GM18508 (cell line): ENCODE measurements at regions not wholly inside any gene's neighbourhood (a gene's known extent, or its start where the extent isn't known, plus 50 kb on each side); places are given as distances from the start of the nearest gene placed in this dataset.

ENCODE experiments used
- ATAC-seq: cut with Tn5 transposase; IDR thresholded peaks from one replicate; pipeline ENCODE4 v1.9.1; 2021; ENCODE audit warnings: moderate number of reproducible peaks; ENCODE audit not compliant: insufficient read depth, unreplicated experiment

- no peak for ATAC-seq
Measured at GRCh38 chr1:38559446-38560165, 300.0 kb downstream of the RRAGC start.

- no peak for ATAC-seq
Measured at GRCh38 chr1:38558500-38559445, 300.8 kb downstream of the RRAGC start.

GRCh38 chr1:38558055-38558454, 301.5 kb downstream of the RRAGC start:
- no peak for ATAC-seq

- no peak for ATAC-seq
Measured at GRCh38 chr1:38555594-38555993, 304.0 kb downstream of the RRAGC start.

- no peak for ATAC-seq
Measured at GRCh38 chr1:38555130-38555529, 304.4 kb downstream of the RRAGC start.

GRCh38 chr1:38551318-38552307, 308.0 kb downstream of the RRAGC start:
- no peak for ATAC-seq

GRCh38 chr1:38549191-38549590, 310.4 kb downstream of the RRAGC start:
- no peak for ATAC-seq

- no peak for ATAC-seq
Measured at GRCh38 chr1:38547321-38547720, 312.3 kb downstream of the RRAGC start.

- no peak for ATAC-seq
Measured at GRCh38 chr1:38546636-38547035, 312.9 kb downstream of the RRAGC start.

GRCh38 chr1:38541223-38541622, 318.3 kb downstream of the RRAGC start:
- no peak for ATAC-seq

GRCh38 chr1:38539931-38540330, 319.6 kb downstream of the RRAGC start:
- no peak for ATAC-seq

- ATAC-seq = no peak
Measured at GRCh38 chr1:38538834-38539233, 320.7 kb downstream of the RRAGC start.

GRCh38 chr1:38536089-38536488, 323.5 kb downstream of the RRAGC start:
- no peak for ATAC-seq

GRCh38 chr1:38534473-38534823, 325.1 kb downstream of the RRAGC start:
- ATAC-seq = no peak

- ATAC-seq = no peak
Measured at GRCh38 chr1:38533772-38534472, 325.6 kb downstream of the RRAGC start.

GRCh38 chr1:38530957-38531356, 328.6 kb downstream of the RRAGC start:
- no peak for ATAC-seq

GRCh38 chr1:38529946-38530345, 329.6 kb downstream of the RRAGC start:
- no peak for ATAC-seq

GRCh38 chr1:38529391-38529790, 330.2 kb downstream of the RRAGC start:
- ATAC-seq = no peak

- no peak for ATAC-seq
Measured at GRCh38 chr1:38528623-38529022, 330.9 kb downstream of the RRAGC start.
